MM.1S (cell line): ENCODE measurements at regions not wholly inside any gene's neighbourhood (a gene's known extent, or its start where the extent isn't known, plus 50 kb on each side); places are given as distances from the start of the nearest gene placed in this dataset.

Experiments
- EZH2 ChIP-seq: fragments of 300-600 bp; sonication (generic); optimal IDR thresholded peaks from 2 replicates; pipeline ENCODE3; 2017; ENCODE audit warnings: low read depth, mild to moderate bottlenecking, antibody characterized with exemption, low read length, mixed read lengths
- TF ChIP-seq, protein P1 (sequence below): fragments of 300-600 bp; sonication (generic); IDR thresholded peaks from 2 replicates; pipeline ENCODE4 v1.5.1; 2016; ENCODE audit warnings: antibody characterized with exemption, low read length, mixed read lengths

DNA sequence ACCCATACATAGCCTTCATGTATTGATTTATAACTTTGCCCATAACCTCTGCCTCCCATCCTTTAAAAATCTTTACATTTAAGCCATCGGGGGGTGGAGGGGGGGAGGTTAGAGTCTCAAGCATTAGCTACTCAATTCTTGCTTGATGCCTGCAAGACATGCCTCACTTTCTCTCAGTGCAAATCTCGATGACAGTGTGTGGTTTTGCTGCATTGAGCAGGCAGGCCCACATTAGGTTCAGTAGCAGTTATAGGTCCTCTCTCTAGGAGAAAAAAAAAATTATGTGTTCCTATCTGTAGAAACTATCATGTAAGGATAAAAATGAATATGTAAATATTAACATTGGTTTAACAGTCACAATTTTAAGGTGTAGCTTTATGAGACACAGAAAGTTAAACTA, 314.0 kb upstream of the ANO3 start:
- TF ChIP-seq, protein P1, sequence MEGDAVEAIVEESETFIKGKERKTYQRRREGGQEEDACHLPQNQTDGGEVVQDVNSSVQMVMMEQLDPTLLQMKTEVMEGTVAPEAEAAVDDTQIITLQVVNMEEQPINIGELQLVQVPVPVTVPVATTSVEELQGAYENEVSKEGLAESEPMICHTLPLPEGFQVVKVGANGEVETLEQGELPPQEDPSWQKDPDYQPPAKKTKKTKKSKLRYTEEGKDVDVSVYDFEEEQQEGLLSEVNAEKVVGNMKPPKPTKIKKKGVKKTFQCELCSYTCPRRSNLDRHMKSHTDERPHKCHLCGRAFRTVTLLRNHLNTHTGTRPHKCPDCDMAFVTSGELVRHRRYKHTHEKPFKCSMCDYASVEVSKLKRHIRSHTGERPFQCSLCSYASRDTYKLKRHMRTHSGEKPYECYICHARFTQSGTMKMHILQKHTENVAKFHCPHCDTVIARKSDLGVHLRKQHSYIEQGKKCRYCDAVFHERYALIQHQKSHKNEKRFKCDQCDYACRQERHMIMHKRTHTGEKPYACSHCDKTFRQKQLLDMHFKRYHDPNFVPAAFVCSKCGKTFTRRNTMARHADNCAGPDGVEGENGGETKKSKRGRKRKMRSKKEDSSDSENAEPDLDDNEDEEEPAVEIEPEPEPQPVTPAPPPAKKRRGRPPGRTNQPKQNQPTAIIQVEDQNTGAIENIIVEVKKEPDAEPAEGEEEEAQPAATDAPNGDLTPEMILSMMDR = no peak
- no peak for TF ChIP-seq EZH2
